WTC11 (cell line): ENCODE measurements at regions not wholly inside any gene's neighbourhood (a gene's known extent, or its start where the extent isn't known, plus 50 kb on each side); places are given as distances from the start of the nearest gene placed in this dataset.
"Not testable (repeated sequence)": the region's sequence is repeated elsewhere in the genome, so short reads cannot be mapped to it uniquely, and the experiment has no call there.

ENCODE experiments used
- ATAC-seq: fragments of 200-7000 bp; cut with Tn5 transposase; 2 replicates; pipeline ENCODE4 v1.10.0; 2021; ENCODE audit warnings: mild to moderate bottlenecking, moderate library complexity
- CTCF ChIA-PET: fragments of 300-600 bp; sonication (Branson Sonifier 250); formaldehyde crosslinking; loops from one replicate; lab custom pipeline; 2021; ENCODE audit warnings: antibody characterized with exemption; lab: Charles Lee
- POLR2A ChIA-PET: fragments of 350-600 bp; sonication (Branson Sonifier 250); formaldehyde crosslinking; loops from one replicate; lab custom pipeline; 2021; ENCODE audit warnings: antibody characterized with exemption; lab: Charles Lee
- DNase-seq: peaks from one replicate; pipeline ENCODE4 v3.0.0; 2021; ENCODE audit warnings: low spot score
- H3K27ac Mint-ChIP-seq: 2 replicates; pipeline ENCODE4 v1.8.0; 2021; ENCODE audit warnings: mixed read lengths
- H3K27me3 Mint-ChIP-seq: 2 replicates; pipeline ENCODE4 v1.8.0; 2021; ENCODE audit warnings: low read depth, mild to moderate bottlenecking, moderate library complexity, mixed read lengths
- H3K36me3 Mint-ChIP-seq: 2 replicates; pipeline ENCODE4 v1.8.0; 2021; ENCODE audit warnings: mixed read lengths
- H3K4me1 Mint-ChIP-seq: 2 replicates; pipeline ENCODE4 v1.8.0; 2022; ENCODE audit warnings: mixed read lengths
- H3K4me3 Mint-ChIP-seq: 2 replicates; pipeline ENCODE4 v1.8.0; 2021; ENCODE audit warnings: mild to moderate bottlenecking, moderate library complexity, mixed read lengths
- H3K9me3 Mint-ChIP-seq: 2 replicates; pipeline ENCODE4 v1.8.0; 2021; ENCODE audit warnings: mixed read lengths
- ATF3 ChIP-seq: sonication (generic); formaldehyde crosslinking; conservative IDR thresholded peaks from 2 replicates; pipeline ENCODE4 v1.8.1; 2022; ENCODE audit warnings: mild to moderate bottlenecking, missing genetic modification reagents
- ETV6 ChIP-seq: sonication (generic); formaldehyde crosslinking; IDR thresholded peaks from 2 replicates; pipeline ENCODE4 v1.8.1; 2022; ENCODE audit warnings: mild to moderate bottlenecking, missing genetic modification reagents
- FOXJ3 ChIP-seq: sonication (generic); formaldehyde crosslinking; IDR thresholded peaks from 2 replicates; pipeline ENCODE4 v1.9.0; 2021; ENCODE audit warnings: missing genetic modification reagents, mild to moderate bottlenecking, borderline replicate concordance
- GABPB1 ChIP-seq: sonication (generic); formaldehyde crosslinking; IDR thresholded peaks from 2 replicates; pipeline ENCODE4 v1.8.1; 2023; ENCODE audit warnings: mild to moderate bottlenecking, missing genetic modification reagents
- GRHL2 ChIP-seq: fragments of 250-450 bp; sonication (Bioruptor Pico); IDR thresholded peaks from 2 replicates; pipeline ENCODE4 v1.8.0; 2022; ENCODE audit warnings: mild to moderate bottlenecking, moderate library complexity; ENCODE audit not compliant: insufficient replicate concordance, severe bottlenecking
- GTF2I ChIP-seq: fragments of 250-450 bp; sonication (Bioruptor Pico); conservative IDR thresholded peaks from 2 replicates; pipeline ENCODE4 v1.4.0; 2021; ENCODE audit warnings: mild to moderate bottlenecking
- IRF2 ChIP-seq: sonication (generic); formaldehyde crosslinking; IDR thresholded peaks from 2 replicates; pipeline ENCODE4 v1.8.0; 2022; ENCODE audit warnings: low read depth, missing genetic modification reagents, borderline replicate concordance
- KAT7 ChIP-seq: sonication (generic); formaldehyde crosslinking; IDR thresholded peaks from 2 replicates; pipeline ENCODE4 v1.8.1; 2023; ENCODE audit warnings: missing genetic modification reagents, mild to moderate bottlenecking, borderline replicate concordance
- MXD4 ChIP-seq: fragments of 250-450 bp; sonication (Bioruptor Pico); IDR thresholded peaks from 2 replicates; pipeline ENCODE4 v1.8.0; 2021; ENCODE audit warnings: mild to moderate bottlenecking, moderate library complexity, borderline replicate concordance
- NFATC4 ChIP-seq: fragments of 250-450 bp; sonication (Bioruptor Pico); IDR thresholded peaks from 2 replicates; pipeline ENCODE4 v1.9.0; 2021; ENCODE audit warnings: mild to moderate bottlenecking
- NR3C1 ChIP-seq: sonication (generic); formaldehyde crosslinking; conservative IDR thresholded peaks from 2 replicates; pipeline ENCODE4 v1.8.1; 2023; ENCODE audit warnings: low read depth, mild to moderate bottlenecking, missing genetic modification reagents
- OVOL2 ChIP-seq: fragments of 250-450 bp; sonication (Bioruptor Pico); IDR thresholded peaks from 2 replicates; pipeline ENCODE4 v1.9.0; 2021; ENCODE audit warnings: mild to moderate bottlenecking, borderline replicate concordance
- PREB ChIP-seq: sonication (generic); formaldehyde crosslinking; IDR thresholded peaks from 2 replicates; pipeline ENCODE4 v1.8.1; 2022; ENCODE audit warnings: mild to moderate bottlenecking, missing genetic modification reagents, moderate library complexity, borderline replicate concordance
- PRRX2 ChIP-seq: fragments of 250-450 bp; sonication (Bioruptor Pico); IDR thresholded peaks from 2 replicates; pipeline ENCODE4 v1.8.0; 2021; ENCODE audit warnings: mild to moderate bottlenecking
- RELA ChIP-seq: sonication (generic); formaldehyde crosslinking; IDR thresholded peaks from 2 replicates; pipeline ENCODE4 v1.8.1; 2022; ENCODE audit warnings: missing genetic modification reagents, mild to moderate bottlenecking, borderline replicate concordance
- RORB ChIP-seq: fragments of 250-450 bp; sonication (Bioruptor Pico); IDR thresholded peaks from 2 replicates; pipeline ENCODE4 v1.9.0; 2021; ENCODE audit warnings: mild to moderate bottlenecking
- SP1 ChIP-seq: sonication (generic); formaldehyde crosslinking; conservative IDR thresholded peaks from 2 replicates; pipeline ENCODE4 v1.8.1; 2022; ENCODE audit warnings: missing genetic modification reagents
- ZBTB21 ChIP-seq: sonication (generic); formaldehyde crosslinking; IDR thresholded peaks from 2 replicates; pipeline ENCODE4 v1.8.1; 2023; ENCODE audit warnings: mild to moderate bottlenecking, missing genetic modification reagents, borderline replicate concordance
- ZNF232 ChIP-seq: sonication (generic); formaldehyde crosslinking; IDR thresholded peaks from 2 replicates; pipeline ENCODE4 v1.8.0; 2022; ENCODE audit warnings: mild to moderate bottlenecking, missing genetic modification reagents
- ZNF281 ChIP-seq: sonication (generic); formaldehyde crosslinking; IDR thresholded peaks from 2 replicates; pipeline ENCODE4 v1.8.0; 2023; ENCODE audit warnings: mild to moderate bottlenecking, missing genetic modification reagents
- TF ChIP-seq, protein P1 (sequence below): sonication (generic); formaldehyde crosslinking; IDR thresholded peaks from 2 replicates; pipeline ENCODE4 v1.8.0; 2022; ENCODE audit warnings: missing genetic modification reagents

- Mint-ChIP-seq H3K9me3 (no peaks in the 10 kb centered on the region), H3K4me1 (no peaks in the 10 kb centered on the region), H3K27ac (no peak overlapping the region), H3K4me3 (no peak overlapping the region), H3K27me3 (no peaks in the 10 kb centered on the region; the same call in 1 of the 2 replicates), H3K36me3 (no peaks in the 10 kb centered on the region)
- no peak for TF ChIP-seq FOXJ3 (CRISPR knock-in tag)
- TF ChIP-seq RORB (CRISPR knock-in tag) = no peak
- TF ChIP-seq MXD4 (CRISPR knock-in tag) = no peak
- no peak for TF ChIP-seq ZNF232 (CRISPR knock-in tag)
- TF ChIP-seq GRHL2 = no peak
- no peak for TF ChIP-seq GABPB1
- TF ChIP-seq IRF2 (CRISPR knock-in tag) = no peak
- no peak for TF ChIP-seq ATF3 (CRISPR knock-in tag)
- POLR2A ChIA-PET = no interaction called here
- ATAC-seq = no peak
- no peak for DNase-seq
- CTCF ChIA-PET = no interaction called here
Observed at GRCh38 chr3:101117465-101117864, 124.2 kb upstream of the ABI3BP start.

- DNase-seq, POLR2A ChIA-PET, ATAC-seq, CTCF ChIA-PET, H3K4me3 Mint-ChIP-seq, H3K27me3 Mint-ChIP-seq, H3K27ac Mint-ChIP-seq, H3K4me1 Mint-ChIP-seq: not testable (repeated sequence)
- H3K9me3 Mint-ChIP-seq = peaks cover 56% of the 10 kb centered on the region
- peaks cover 29% of the 10 kb centered on the region for H3K36me3 Mint-ChIP-seq
Observed at GRCh38 chr3:101110295-101110694, 117.1 kb upstream of the ABI3BP start.

DNA sequence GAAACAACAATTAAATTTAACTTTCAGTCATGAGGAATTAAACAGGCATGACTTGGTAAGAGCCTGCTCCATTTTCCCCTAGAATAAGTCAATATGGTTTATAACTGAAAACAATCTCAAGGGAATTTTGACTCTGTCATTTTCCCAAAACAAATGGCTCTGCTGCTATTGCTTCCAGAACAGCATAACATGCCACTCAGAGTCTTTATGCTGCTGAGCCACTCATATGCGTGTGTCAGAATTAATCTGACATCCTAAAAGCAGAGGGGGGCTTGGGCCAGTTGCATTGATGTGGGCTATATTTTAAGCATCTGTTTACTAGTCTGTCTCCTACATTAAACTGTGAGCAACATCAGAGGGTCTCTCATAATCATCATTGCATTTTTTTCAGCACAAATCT, 111.1 kb upstream of the ABI3BP start:
- POLR2A ChIA-PET = no interaction called here
- DNase-seq = no peak
- CTCF ChIA-PET = no interaction called here
- no peak overlapping the region for H3K27ac Mint-ChIP-seq
- peaks cover 20% of the 10 kb centered on the region for H3K36me3 Mint-ChIP-seq
- no peaks in the 10 kb centered on the region for H3K4me1 Mint-ChIP-seq
- H3K9me3 Mint-ChIP-seq = peaks cover 32% of the 10 kb centered on the region
- TF ChIP-seq ETV6 (no peak), NFATC4 (CRISPR knock-in tag) (no peak), ZNF281 (CRISPR knock-in tag) (no peak), NR3C1 (CRISPR knock-in tag) (no peak), SP1 (no peak), GTF2I (CRISPR knock-in tag) (no peak), ZBTB21 (CRISPR knock-in tag) (no peak), RELA (CRISPR knock-in tag) (no peak), KAT7 (CRISPR knock-in tag) (no peak), PRRX2 (CRISPR knock-in tag) (no peak), OVOL2 (CRISPR knock-in tag) (no peak), PREB (CRISPR knock-in tag) (no peak)
- TF ChIP-seq, protein P1, sequence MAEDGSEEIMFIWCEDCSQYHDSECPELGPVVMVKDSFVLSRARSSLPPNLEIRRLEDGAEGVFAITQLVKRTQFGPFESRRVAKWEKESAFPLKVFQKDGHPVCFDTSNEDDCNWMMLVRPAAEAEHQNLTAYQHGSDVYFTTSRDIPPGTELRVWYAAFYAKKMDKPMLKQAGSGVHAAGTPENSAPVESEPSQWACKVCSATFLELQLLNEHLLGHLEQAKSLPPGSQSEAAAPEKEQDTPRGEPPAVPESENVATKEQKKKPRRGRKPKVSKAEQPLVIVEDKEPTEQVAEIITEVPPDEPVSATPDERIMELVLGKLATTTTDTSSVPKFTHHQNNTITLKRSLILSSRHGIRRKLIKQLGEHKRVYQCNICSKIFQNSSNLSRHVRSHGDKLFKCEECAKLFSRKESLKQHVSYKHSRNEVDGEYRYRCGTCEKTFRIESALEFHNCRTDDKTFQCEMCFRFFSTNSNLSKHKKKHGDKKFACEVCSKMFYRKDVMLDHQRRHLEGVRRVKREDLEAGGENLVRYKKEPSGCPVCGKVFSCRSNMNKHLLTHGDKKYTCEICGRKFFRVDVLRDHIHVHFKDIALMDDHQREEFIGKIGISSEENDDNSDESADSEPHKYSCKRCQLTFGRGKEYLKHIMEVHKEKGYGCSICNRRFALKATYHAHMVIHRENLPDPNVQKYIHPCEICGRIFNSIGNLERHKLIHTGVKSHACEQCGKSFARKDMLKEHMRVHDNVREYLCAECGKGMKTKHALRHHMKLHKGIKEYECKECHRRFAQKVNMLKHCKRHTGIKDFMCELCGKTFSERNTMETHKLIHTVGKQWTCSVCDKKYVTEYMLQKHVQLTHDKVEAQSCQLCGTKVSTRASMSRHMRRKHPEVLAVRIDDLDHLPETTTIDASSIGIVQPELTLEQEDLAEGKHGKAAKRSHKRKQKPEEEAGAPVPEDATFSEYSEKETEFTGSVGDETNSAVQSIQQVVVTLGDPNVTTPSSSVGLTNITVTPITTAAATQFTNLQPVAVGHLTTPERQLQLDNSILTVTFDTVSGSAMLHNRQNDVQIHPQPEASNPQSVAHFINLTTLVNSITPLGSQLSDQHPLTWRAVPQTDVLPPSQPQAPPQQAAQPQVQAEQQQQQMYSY = no peak
- TF ChIP-seq, all 79 proteins: peak for 0
- ATAC-seq = no peak
- Mint-ChIP-seq H3K4me3 (no peak overlapping the region), H3K27me3 (no peaks in the 10 kb centered on the region)
